GM18951 (cell line): ENCODE measurements at regions not wholly inside any gene's neighbourhood (a gene's known extent, or its start where the extent isn't known, plus 50 kb on each side); places are given as distances from the start of the nearest gene placed in this dataset.
"Not testable (repeated sequence)": the region's sequence is repeated elsewhere in the genome, so short reads cannot be mapped to it uniquely, and the experiment has no call there.

Experiments used
- POLR2A ChIP-seq: IDR thresholded peaks from 4 replicates; pipeline ENCODE4 v1.6.1; 2011; ENCODE audit warnings: mild to moderate bottlenecking; ENCODE audit not compliant: insufficient read length, insufficient read depth; ENCODE audit errors: extremely low read depth
- in situ Hi-C: fragments of 300-500 bp; cut with MboI; formaldehyde crosslinking; loops from one replicate; pipeline ENCODE4 v1.12.0; 2022; ENCODE audit warnings: low sequenced_read_pairs, mixed read lengths, inconsistent platforms; ENCODE audit not compliant: unreplicated experiment

DNA sequence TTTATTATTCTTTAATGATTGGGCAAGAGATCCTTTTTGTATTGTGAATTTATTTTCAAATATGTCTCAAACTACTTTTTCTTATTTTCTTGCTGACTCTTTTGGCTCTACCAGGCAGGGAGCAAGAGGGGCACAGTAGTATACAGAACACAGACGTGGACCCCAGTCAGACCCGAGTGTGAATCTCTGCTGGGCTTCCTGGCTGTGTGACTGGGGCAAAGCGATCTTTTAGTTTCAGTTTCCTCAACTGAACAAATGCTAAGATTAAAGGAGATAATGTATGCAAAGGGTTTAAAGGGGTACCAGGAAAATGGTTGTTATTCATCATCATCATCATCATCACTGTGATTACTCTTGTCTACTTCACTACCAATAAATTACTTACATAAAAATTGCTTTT lies 317.5 kb downstream of the HIVEP2 start:
- in situ Hi-C loops = no loop called here
- TF ChIP-seq POLR2A = no peak

DNA sequence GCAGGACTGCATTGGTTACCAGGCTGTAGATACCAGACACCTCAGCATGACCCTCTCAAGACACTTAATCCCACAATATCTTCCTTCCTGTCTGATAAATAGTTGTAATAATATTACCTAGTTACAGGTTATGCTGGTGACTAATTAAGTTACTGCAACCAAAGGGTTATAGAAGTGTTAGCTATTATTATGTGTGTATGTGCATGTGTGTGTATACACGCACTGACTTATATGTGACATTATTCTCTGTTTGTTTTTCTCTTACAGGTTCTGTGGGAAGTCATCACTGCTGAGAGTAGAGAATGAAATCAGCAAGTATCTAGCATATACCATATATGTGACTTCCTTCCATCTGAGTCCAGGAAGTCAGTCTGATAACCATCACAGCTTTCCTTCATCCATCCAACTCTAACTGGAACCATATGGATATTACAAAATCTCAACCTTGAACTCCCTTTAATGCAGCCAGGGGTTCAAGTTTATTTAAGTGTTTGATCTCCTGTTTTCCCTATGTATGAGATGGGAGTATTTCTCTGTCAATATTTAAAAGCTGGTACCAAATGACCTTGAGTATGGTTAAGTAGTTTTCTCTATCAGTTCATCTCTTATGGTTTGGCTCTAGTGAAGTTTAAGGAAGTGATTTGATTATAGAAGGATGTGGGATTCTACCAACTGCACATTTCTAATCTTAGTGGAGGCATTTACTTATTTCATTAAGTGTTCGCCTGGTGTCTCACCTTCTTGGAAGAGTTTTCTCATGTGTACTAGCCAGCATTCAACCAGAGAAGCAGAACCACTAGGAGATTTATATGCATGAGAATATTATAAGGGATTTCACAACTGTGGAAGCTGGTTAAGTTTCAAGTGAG lies 313.2 kb downstream of the HIVEP2 start:
- in situ Hi-C loops = no loop called here
- TF ChIP-seq POLR2A = no peak

DNA sequence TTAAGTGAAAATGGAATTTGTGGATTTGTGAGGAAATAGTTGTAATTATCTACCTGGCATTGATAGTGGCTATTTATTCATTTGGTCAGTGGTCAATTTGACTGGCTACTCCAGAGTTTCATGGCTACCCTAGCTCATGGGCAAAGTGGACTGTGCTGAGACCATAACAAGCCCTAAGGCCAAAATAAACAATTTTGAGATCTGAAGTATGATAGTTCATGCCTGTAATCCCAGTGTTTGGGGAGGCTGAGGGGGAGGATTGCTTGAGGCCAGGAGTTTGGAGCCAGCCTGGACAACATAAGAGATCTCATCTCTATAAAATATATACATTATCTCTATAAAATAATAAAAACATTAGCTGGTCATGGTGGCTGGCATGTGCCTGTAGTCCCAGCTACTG lies 311.7 kb downstream of the HIVEP2 start:
- in situ Hi-C loops = no loop called here
- no peak for TF ChIP-seq POLR2A

DNA sequence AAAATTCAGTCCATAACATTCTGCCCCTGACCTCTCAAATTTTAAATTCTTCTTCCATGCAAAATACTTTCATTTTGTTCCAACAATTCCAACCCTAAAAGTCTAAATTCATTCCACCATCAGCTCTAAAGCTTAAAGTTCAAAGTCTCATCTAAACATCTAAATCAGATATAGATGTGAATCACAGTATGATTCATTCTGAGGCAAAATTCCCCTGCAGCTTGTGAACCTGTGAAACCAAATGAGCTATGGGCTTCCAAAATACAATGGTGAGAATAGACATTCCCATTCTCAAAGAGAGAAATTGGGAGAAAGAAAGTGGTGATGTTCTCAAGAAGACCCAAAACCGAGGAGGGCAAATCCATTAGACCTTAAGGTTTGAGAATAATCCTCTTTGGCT lies 309.8 kb downstream of the HIVEP2 start:
- in situ Hi-C loops = no loop called here
- TF ChIP-seq POLR2A = no peak

DNA sequence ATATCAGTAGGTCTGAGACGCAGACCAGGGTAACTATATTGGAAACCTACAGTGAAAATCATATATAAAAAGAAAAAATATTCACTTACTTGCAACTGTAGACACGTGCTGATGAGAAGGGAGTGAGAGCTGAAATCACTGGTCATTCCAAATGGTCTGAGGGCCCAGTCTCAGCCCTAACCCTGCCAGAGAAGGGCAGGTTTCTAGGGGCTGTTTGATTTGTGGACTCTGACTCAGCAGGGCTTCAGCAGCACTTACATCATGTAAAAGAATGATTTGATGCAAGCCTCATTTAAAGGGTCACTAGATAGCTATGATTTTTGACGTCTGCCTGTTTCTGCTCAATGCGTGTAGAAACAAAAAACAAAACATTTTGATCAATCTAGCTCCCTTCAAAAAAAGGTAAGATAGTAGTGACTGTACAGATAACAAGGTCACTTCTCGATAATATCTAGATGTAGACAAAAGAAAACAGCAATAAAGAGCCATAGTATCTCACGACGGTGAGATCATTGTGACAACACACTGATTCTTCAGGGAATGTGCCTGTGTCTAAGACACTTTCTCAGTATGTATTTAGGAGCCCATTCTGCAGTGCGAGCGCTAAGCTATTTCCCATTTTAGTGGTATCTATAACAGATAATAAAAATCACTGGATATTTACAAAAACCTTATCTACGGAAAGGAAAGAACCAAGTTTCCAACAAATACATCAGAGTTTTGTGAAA lies 307.2 kb downstream of the HIVEP2 start:
- in situ Hi-C loops = no loop called here
- TF ChIP-seq POLR2A = no peak

DNA sequence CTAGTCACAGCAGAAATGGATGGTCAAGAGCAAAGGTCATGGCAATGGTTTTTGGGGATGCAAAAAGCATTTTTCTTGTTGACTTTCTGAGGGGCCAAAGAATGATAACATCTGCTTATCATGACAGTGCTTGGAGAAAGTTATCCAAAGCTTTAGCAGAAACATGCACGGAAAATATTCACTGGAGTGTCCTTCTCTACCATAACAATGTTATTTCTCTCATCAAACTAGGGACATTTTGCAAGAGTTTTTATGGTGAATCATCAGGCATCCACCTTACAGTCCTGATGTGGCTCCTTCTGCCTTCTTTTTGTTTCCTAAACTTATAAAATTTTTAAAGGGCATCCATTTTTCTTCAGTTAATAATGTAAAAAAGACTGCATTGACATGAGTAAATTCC lies 302.3 kb downstream of the HIVEP2 start:
- in situ Hi-C loops = no loop called here
- TF ChIP-seq POLR2A = no peak

DNA sequence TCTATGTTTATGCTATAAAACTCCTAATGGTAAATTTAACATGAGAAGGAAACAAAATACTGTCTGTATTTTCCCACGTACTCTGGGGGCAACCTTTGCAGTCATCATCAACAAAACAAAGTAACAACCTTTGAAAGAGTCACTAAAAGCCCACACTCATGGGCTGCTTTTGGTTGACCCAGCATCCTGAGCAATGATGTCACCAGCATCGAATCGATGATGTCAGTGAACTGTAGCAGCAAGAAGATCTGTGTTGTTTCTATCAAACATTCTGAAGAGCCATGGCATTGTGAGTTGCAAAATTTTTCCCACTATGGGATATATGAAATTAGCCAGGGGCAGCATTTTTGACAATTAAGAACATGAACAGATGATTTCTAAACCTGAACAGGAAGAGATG lies 300.1 kb downstream of the HIVEP2 start:
- no peak for TF ChIP-seq POLR2A
- in situ Hi-C loops = no loop called here

DNA sequence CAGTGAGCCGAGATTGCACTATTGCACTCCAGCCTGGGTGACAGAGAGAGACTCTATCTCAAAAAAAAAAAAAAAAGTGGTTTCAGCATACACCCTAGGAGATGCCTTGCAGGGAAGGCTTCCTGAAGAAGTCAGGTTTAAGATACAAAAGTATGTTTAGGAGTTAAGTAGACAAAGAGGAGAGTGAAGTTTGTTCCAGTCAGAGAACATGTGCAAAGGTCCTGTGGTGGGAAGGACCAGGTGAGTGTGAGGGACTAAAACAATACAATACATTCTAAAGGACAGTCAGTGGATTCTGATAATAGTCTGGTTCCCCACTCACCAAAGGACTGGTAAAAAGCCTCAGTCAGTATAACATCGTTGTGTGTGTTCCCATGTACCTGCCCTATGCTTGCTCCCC lies 299.3 kb downstream of the HIVEP2 start:
- no peak for TF ChIP-seq POLR2A
- in situ Hi-C loops = no loop called here

- in situ Hi-C loops = no loop called here
Observed at GRCh38 chr6:142647449-142648035, 297.4 kb downstream of the HIVEP2 start.

DNA sequence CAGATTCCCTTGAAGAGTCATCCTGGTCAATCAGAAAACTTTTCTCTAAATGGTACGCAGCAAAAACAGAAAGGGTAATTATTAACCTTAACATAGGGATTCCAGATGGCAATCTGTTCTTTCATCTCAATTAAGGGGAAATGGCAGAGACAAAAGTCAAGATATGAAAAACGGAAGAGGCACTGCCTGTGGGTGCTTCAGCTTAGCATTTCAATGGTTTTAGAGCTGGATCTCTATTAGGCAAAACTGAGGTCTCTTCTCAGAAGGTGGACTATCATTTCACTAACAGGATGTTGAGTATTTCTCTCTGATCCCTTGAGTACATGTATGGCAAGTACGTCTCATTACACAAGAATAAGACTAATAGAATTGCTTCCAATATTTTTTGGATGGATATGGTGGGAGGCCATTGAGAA lies 296.9 kb downstream of the HIVEP2 start:
- in situ Hi-C loops = no loop called here
- no peak for TF ChIP-seq POLR2A

More at GRCh38 chr6:142647449-142648035, 297.4 kb downstream of the HIVEP2 start:
- TF ChIP-seq POLR2A = no peak

- no peak for TF ChIP-seq POLR2A
- in situ Hi-C loops = no loop called here
Observed at GRCh38 chr6:142648526-142648925, 296.4 kb downstream of the HIVEP2 start.

- in situ Hi-C loops = not testable (repeated sequence)
Observed at GRCh38 chr6:142649438-142650234, 295.3 kb downstream of the HIVEP2 start.

DNA sequence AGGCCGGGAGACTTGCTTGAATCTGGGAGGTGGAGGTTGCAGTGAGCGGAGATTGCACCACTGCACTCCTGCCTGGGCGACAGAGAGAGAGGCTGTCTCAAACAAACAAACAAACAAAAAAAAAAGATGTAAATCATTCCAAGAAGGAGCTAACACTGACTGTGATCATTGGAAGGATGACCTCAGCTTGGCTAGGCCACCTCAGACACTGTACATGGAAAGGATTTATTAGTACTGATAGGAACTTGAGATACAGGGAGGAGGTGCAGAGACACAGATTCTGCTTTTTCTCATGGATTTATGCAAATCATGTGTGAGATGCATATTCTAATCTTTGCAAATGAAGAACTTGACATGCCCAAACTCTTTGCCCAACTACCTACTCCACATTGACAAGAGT lies 293.6 kb downstream of the HIVEP2 start:
- TF ChIP-seq POLR2A = no peak
- in situ Hi-C loops = no loop called here
